SK-N-SH (cell line): ENCODE measurements at regions not wholly inside any gene's neighbourhood (a gene's known extent, or its start where the extent isn't known, plus 50 kb on each side); places are given as distances from the start of the nearest gene placed in this dataset.

Experiments
- CTCF ChIA-PET: fragments of 300-600, 350-600 bp; formaldehyde crosslinking; extraction: SDS; loops from one replicate; lab custom pipeline; 2021; lab: Yijun Ruan, JAX
- POLR2A ChIA-PET: fragments of 350-600 bp; sonication (Branson Sonifier 250); formaldehyde crosslinking; extraction: SDS; loops from one replicate; lab custom pipeline; 2020; ENCODE audit warnings: antibody characterized with exemption, inconsistent platforms; lab: Yijun Ruan, JAX
- DNase-seq: peaks from one replicate; pipeline ENCODE4 v3.0.0; 2012
- H2AFZ ChIP-seq: fragments of 200-600 bp; sonication (generic); 2 replicates; pipeline ENCODE4 v1.8.1; 2016; ENCODE audit warnings: antibody characterized with exemption, mild to moderate bottlenecking, low read depth
- H3F3A ChIP-seq: fragments of 200-600 bp; sonication (generic); replicated peaks from 2 replicates; pipeline ENCODE3; 2016; ENCODE audit warnings: antibody characterized with exemption, mild to moderate bottlenecking; ENCODE audit not compliant: insufficient read depth
- H3K27ac ChIP-seq, 2 experiments: fragments of 200-500 bp in 1 of 2; fragments of 200-600 bp in 1 of 2; sonication (Bioruptor generic) in 1 of 2; sonication (generic), shearing (Covaris generic) in 1 of 2; 2 replicates each; pipeline versions ENCODE4 v1.5.1 to v1.6.1; 2014 to 2016; ENCODE audit warnings: low read depth in 2 of 2, inconsistent platforms in 1 of 2, low read length in 1 of 2, mild to moderate bottlenecking in 1 of 2, mixed read lengths in 1 of 2
- H3K27me3 ChIP-seq: fragments of 200-600 bp; sonication (generic), shearing (Covaris generic); 2 replicates; pipeline ENCODE4 v1.6.1; 2016; ENCODE audit warnings: mixed run types; ENCODE audit not compliant: insufficient read depth
- H3K36me3 ChIP-seq, 2 experiments: fragments of 200-500 bp in 1 of 2; fragments of 200-600 bp in 1 of 2; sonication (Bioruptor generic) in 1 of 2; sonication (generic) in 1 of 2; replicated peaks in 1 of 2; 2 replicates each; pipeline versions ENCODE3 to v1.5.1; 2014 to 2016; ENCODE audit warnings: low read length in 1 of 2, mild to moderate bottlenecking in 1 of 2; ENCODE audit not compliant: insufficient read depth in 2 of 2, control insufficient read depth in 1 of 2
- H3K4me1 ChIP-seq, 2 experiments: fragments of 200-500 bp in 1 of 2; fragments of 200-600 bp in 1 of 2; sonication (Bioruptor generic) in 1 of 2; sonication (generic), shearing (Covaris generic) in 1 of 2; 2 replicates each; pipeline versions ENCODE4 v1.5.1 to v1.6.1; 2014 to 2016; ENCODE audit warnings: low read depth in 1 of 2, low read length in 1 of 2, mixed run types in 1 of 2; ENCODE audit not compliant: insufficient read depth in 2 of 2, control insufficient read depth in 1 of 2
- H3K4me2 ChIP-seq: fragments of 200-600 bp; sonication (generic), shearing (Covaris generic); 2 replicates; pipeline ENCODE4 v1.6.1; 2017; ENCODE audit warnings: mixed run types
- H3K4me3 ChIP-seq, 2 experiments: fragments of 200-500 bp in 1 of 2; fragments of 200-600 bp in 1 of 2; sonication (Bioruptor generic) in 1 of 2; sonication (generic), shearing (Covaris generic) in 1 of 2; 2 replicates each; pipeline versions ENCODE4 v1.5.1 to v1.8.1; 2014 to 2016; ENCODE audit warnings: low read depth in 2 of 2, inconsistent platforms in 1 of 2, low read length in 1 of 2, mild to moderate bottlenecking in 1 of 2, mixed read lengths in 1 of 2, moderate library complexity in 1 of 2
- H3K79me2 ChIP-seq: fragments of 200-600 bp; sonication (generic); 2 replicates; pipeline ENCODE4 v1.8.1; 2017; ENCODE audit warnings: mild to moderate bottlenecking; ENCODE audit not compliant: insufficient read depth
- H3K9ac ChIP-seq: fragments of 200-600 bp; sonication (generic); 2 replicates; pipeline ENCODE4 v1.6.1; 2017; ENCODE audit warnings: mixed run types
- H3K9me2 ChIP-seq: fragments of 200-600 bp; sonication (generic); 2 replicates; pipeline ENCODE4 v1.6.1; 2017; ENCODE audit warnings: mixed run types
- H3K9me3 ChIP-seq: fragments of 200-600 bp; sonication (generic); 2 replicates; pipeline ENCODE4 v1.6.1; 2017; ENCODE audit warnings: mixed run types, mild to moderate bottlenecking, moderate library complexity
- H4K20me1 ChIP-seq: fragments of 200-600 bp; sonication (generic); 2 replicates; pipeline ENCODE4 v1.6.1; 2017; ENCODE audit warnings: mild to moderate bottlenecking, mixed run types; ENCODE audit not compliant: insufficient read depth
- ELF1 ChIP-seq: IDR thresholded peaks from 2 replicates; pipeline ENCODE4 v1.4.0; 2012
- JUND ChIP-seq: IDR thresholded peaks from 2 replicates; pipeline ENCODE4 v1.4.0; 2012
- NFIC ChIP-seq: IDR thresholded peaks from 2 replicates; pipeline ENCODE4 v1.4.0; 2012; ENCODE audit warnings: borderline replicate concordance
- POLR2AphosphoS5 ChIP-seq: IDR thresholded peaks from 2 replicates; pipeline ENCODE4 v1.6.1; 2012; ENCODE audit warnings: low read depth, low read length
- RCOR1 ChIP-seq: fragments of 150-350 bp; IDR thresholded peaks from 2 replicates; pipeline ENCODE4 v1.6.1; 2017; ENCODE audit warnings: antibody characterized with exemption, low read length
- RFX5 ChIP-seq: IDR thresholded peaks from 2 replicates; pipeline ENCODE4 v1.6.1; 2012; ENCODE audit warnings: mild to moderate bottlenecking, improper control_type of control experiment, low read length
- RXRA ChIP-seq: IDR thresholded peaks from 2 replicates; pipeline ENCODE4 v1.4.0; 2012; ENCODE audit warnings: low read depth, mild to moderate bottlenecking, borderline replicate concordance
- SIN3A ChIP-seq: IDR thresholded peaks from 2 replicates; pipeline ENCODE4 v1.6.1; 2012; ENCODE audit warnings: low read depth, mild to moderate bottlenecking, low read length, moderate library complexity, borderline replicate concordance
- TAF1 ChIP-seq: IDR thresholded peaks from 2 replicates; pipeline ENCODE4 v1.6.1; 2012; ENCODE audit warnings: low read depth, mild to moderate bottlenecking, low read length, moderate library complexity, borderline replicate concordance
- TEAD4 ChIP-seq: IDR thresholded peaks from 2 replicates; pipeline ENCODE4 v1.4.0; 2012; ENCODE audit warnings: mild to moderate bottlenecking, borderline replicate concordance; ENCODE audit not compliant: insufficient read depth
- YY1 ChIP-seq: IDR thresholded peaks from 2 replicates; pipeline ENCODE4 v1.4.0; 2012; ENCODE audit warnings: low read depth, mild to moderate bottlenecking
- WGBS: methylation state at CpG from one replicate; pipeline ENCODE4 v1.1.6; 2017; ENCODE audit warnings: low lambda C conversion rate; 5-methylcytosine and 5-hydroxymethylcytosine counted together
- TF ChIP-seq, protein P1 (sequence below): IDR thresholded peaks from 2 replicates; pipeline ENCODE4 v1.4.0; 2012; ENCODE audit warnings: low read depth
- TF ChIP-seq, protein P2 (sequence below): IDR thresholded peaks from 2 replicates; pipeline ENCODE4 v1.6.1; 2012; ENCODE audit warnings: mild to moderate bottlenecking, low read depth, low read length, moderate library complexity
- TF ChIP-seq, protein P3 (sequence below): IDR thresholded peaks from 2 replicates; pipeline ENCODE4 v1.4.0; 2012; ENCODE audit warnings: low read depth, borderline replicate concordance
- TF ChIP-seq, protein P4 (sequence below): fragments of 150-350 bp; IDR thresholded peaks from 2 replicates; pipeline ENCODE4 v1.6.1; 2017; ENCODE audit warnings: antibody characterized with exemption, low read length, low read depth, borderline replicate concordance
- TF ChIP-seq, protein P5 (sequence below): IDR thresholded peaks from 2 replicates; pipeline ENCODE4 v1.4.0; 2012; ENCODE audit warnings: low read depth, borderline replicate concordance

DNA sequence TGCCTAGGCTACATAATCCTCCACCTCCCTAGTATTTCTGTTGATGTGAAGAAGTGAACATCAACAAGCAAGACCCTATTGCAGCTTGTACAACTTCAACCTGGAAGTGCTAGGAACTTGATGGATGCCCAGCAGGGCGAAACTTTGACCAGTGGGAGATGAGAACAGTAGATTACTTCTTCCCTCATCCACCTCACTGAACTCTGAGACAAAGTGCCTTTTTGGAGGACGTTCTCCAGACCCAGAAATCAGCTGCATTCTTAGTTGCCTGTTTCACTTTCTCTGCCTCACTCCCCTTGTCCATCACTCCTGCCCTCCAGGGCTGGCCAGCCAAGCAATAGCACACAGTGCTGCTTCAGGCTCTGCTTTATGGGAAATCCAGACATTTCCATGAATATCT, 683.4 kb downstream of the GALC start:
- no peaks in the 10 kb centered on the region for H3K79me2 ChIP-seq

More for the DNA sequence above, 683.4 kb downstream of the GALC start:
- Histone ChIP-seq H3K9me2 (no peaks in the 10 kb centered on the region), H2AFZ (no peak overlapping the region), H3F3A (no peaks in the 10 kb centered on the region), H3K9ac (no peak overlapping the region), H4K20me1 (no peaks in the 10 kb centered on the region), H3K36me3 (no peaks in the 10 kb centered on the region), H3K4me3 (no peak overlapping the region), H3K4me1 (no peaks in the 10 kb centered on the region), H3K9me3 (no peaks in the 10 kb centered on the region), H3K4me2 (no peak overlapping the region), H3K27me3 (no peaks in the 10 kb centered on the region), H3K27ac (no peak overlapping the region)
- 0% methylated on average over 2 of the region's 2 CpGs for WGBS
- no peak for DNase-seq
- CTCF ChIA-PET, result no interaction called here
- POLR2A ChIA-PET, result no interaction called here
- TF ChIP-seq RCOR1 (no peak), POLR2AphosphoS5 (no peak), SIN3A (no peak), RFX5 (no peak), ELF1 (no peak), JUND (no peak), TEAD4 (no peak), YY1 (no peak), TAF1 (no peak), RXRA (no peak), NFIC (no peak)
- TF ChIP-seq, protein P1, sequence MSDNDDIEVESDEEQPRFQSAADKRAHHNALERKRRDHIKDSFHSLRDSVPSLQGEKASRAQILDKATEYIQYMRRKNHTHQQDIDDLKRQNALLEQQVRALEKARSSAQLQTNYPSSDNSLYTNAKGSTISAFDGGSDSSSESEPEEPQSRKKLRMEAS, result no peak
- TF ChIP-seq, protein P2, sequence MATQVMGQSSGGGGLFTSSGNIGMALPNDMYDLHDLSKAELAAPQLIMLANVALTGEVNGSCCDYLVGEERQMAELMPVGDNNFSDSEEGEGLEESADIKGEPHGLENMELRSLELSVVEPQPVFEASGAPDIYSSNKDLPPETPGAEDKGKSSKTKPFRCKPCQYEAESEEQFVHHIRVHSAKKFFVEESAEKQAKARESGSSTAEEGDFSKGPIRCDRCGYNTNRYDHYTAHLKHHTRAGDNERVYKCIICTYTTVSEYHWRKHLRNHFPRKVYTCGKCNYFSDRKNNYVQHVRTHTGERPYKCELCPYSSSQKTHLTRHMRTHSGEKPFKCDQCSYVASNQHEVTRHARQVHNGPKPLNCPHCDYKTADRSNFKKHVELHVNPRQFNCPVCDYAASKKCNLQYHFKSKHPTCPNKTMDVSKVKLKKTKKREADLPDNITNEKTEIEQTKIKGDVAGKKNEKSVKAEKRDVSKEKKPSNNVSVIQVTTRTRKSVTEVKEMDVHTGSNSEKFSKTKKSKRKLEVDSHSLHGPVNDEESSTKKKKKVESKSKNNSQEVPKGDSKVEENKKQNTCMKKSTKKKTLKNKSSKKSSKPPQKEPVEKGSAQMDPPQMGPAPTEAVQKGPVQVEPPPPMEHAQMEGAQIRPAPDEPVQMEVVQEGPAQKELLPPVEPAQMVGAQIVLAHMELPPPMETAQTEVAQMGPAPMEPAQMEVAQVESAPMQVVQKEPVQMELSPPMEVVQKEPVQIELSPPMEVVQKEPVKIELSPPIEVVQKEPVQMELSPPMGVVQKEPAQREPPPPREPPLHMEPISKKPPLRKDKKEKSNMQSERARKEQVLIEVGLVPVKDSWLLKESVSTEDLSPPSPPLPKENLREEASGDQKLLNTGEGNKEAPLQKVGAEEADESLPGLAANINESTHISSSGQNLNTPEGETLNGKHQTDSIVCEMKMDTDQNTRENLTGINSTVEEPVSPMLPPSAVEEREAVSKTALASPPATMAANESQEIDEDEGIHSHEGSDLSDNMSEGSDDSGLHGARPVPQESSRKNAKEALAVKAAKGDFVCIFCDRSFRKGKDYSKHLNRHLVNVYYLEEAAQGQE, result no peak
- TF ChIP-seq, protein P3, sequence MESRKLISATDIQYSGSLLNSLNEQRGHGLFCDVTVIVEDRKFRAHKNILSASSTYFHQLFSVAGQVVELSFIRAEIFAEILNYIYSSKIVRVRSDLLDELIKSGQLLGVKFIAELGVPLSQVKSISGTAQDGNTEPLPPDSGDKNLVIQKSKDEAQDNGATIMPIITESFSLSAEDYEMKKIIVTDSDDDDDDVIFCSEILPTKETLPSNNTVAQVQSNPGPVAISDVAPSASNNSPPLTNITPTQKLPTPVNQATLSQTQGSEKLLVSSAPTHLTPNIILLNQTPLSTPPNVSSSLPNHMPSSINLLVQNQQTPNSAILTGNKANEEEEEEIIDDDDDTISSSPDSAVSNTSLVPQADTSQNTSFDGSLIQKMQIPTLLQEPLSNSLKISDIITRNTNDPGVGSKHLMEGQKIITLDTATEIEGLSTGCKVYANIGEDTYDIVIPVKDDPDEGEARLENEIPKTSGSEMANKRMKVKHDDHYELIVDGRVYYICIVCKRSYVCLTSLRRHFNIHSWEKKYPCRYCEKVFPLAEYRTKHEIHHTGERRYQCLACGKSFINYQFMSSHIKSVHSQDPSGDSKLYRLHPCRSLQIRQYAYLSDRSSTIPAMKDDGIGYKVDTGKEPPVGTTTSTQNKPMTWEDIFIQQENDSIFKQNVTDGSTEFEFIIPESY, result no peak
- TF ChIP-seq, protein P4, sequence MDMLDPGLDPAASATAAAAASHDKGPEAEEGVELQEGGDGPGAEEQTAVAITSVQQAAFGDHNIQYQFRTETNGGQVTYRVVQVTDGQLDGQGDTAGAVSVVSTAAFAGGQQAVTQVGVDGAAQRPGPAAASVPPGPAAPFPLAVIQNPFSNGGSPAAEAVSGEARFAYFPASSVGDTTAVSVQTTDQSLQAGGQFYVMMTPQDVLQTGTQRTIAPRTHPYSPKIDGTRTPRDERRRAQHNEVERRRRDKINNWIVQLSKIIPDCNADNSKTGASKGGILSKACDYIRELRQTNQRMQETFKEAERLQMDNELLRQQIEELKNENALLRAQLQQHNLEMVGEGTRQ, result no peak
- TF ChIP-seq, protein P5, sequence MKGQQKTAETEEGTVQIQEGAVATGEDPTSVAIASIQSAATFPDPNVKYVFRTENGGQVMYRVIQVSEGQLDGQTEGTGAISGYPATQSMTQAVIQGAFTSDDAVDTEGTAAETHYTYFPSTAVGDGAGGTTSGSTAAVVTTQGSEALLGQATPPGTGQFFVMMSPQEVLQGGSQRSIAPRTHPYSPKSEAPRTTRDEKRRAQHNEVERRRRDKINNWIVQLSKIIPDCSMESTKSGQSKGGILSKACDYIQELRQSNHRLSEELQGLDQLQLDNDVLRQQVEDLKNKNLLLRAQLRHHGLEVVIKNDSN, result no peak
